Activated CD4-positive, alpha-beta T cell treated with anti-CD3 and anti-CD28 coated beads, Interleukin-10, Interleukin-2, amounts not matched to agents 100 ng/mL and 50 ng/mL, durations not matched to agents 16 hours and 8 hours (primary cell): ENCODE measurements at regions not wholly inside any gene's neighbourhood (a gene's known extent, or its start where the extent isn't known, plus 50 kb on each side); places are given as distances from the start of the nearest gene placed in this dataset.
"Not testable (repeated sequence)": the region's sequence is repeated elsewhere in the genome, so short reads cannot be mapped to it uniquely, and the experiment has no call there.

Experiments used
- DNase-seq: peaks from one replicate; pipeline ENCODE4 v3.0.0-alpha.2; 2020

DNA sequence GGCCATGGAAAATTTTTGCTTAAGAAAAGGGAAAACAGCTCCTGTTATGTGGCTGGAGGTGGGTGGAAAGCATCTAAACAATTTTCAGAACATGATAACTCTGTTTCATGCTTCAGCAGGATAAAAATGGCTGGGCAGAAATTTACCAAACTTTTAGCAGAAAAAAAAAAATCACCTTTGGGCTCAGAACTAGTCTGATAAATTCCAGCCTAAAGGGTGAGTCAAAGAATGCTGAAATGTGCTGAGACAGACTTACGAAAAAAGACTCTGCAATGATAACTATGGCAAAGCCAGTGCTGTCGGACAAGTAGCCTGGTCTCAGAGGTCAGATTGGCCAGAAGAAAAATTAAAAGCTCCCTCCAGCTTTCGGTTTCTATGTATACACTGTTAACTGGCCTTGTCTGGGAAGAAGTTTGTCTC is 123.6 kb downstream of the LRATD1 start:
- no peak for DNase-seq

DNA sequence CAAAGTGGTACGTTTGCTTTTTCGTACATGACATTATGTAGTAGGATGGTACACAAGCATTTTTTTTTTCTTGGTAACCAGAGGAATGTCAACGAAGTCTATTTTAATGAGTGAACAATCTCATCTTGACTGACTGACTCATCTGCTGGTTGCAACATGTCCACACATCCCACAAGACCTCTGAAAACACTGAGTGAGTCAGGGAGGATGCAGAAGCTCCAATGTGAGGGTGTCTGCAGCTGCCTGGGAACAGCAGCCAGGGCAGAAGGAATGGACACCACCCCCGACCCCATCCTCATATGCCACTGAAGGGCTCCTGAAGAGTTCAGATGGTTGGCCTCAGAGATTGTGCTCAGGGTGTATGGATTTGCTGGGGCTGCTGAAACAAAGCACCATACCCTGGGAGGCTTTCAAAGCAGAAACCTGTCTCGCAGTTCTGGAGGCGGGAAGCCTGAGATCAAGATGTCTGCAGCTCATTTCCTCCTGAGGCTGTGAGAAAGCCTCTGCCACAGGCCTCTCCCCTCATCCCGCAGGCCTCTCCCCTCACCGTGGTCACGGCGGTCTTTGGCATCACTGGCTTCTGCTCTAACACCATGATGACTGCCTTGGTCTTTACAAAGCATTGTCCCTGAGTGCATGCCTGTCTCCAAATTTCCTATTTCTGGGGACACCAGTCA is 124.6 kb downstream of the LRATD1 start:
- DNase-seq: no peak

DNA sequence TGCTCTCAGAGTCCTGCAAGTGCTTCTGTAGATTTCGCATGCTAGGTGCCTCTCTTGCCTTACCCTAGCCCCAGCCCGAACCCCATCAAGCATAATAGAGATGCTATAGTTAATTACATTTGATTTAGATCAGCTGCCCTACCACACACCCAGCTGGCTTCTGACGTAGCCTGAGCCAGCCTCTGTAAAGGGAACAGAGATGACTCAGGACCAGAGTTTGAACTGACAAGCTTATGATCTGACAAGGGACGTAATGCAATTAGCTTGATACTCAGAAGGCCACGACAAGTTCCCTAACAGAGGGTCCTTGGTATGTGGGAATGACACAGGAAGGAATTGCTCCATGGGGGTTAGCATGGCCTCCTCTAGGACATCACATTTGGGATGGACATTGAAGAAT is 126.6 kb downstream of the LRATD1 start:
- DNase-seq: no peak

DNA sequence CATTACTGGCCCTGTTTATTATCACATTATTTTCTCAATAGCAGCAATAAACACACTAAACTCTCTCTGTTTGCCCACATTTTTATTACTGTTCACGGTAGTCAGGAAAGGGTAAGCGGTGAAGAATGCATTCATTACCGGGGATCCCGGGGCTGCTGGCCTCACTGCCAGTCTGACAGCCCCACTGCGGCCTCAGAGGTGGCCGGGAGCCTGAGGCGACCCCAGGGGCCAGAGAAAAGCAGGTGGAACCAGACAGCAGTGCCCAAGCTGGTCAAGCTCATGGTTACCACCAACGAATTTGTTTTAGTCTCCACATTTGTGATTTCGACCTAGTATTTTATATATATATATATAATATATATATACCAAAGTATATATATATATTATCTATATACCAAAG is 127.7 kb downstream of the LRATD1 start:
- no peak for DNase-seq

DNA sequence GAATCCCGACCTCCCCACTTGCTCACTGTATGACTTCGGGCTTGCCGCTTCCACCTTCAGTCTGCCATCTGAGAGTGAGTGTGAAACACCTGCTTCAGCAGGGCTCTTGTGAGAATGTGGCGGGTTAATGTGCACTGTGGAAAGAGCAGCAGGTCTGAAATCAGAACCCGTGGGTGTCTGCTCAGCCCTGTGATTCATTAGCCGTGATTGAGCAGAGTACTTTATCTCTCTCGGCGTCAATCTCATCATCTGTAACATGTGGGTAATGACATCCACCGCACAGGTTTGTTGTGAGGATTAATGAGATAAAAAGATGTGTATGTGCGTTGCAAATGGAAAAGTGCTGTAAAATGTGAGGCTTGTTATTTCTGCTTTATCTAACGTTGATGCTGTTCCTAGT is 128.6 kb downstream of the LRATD1 start:
- DNase-seq: no peak

DNA sequence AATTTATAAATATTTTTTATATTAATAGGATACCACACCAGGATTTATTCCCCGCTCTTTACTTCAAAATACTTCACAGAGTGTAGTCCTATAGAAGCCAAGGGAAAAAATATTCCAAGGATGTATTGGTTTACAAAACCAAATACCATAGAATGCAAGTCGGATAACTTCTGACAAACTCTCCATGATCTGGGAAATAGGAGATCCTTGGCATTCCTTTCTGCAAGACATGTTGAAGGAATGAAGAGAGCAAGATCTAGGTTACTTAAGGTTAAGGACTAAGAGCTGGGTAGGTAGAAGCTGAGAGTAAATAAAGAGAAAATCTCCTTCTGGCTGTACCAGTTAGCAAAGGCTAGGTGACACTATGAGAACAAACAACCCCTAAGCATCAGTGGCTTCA is 141.2 kb downstream of the LRATD1 start:
- no peak for DNase-seq

DNA sequence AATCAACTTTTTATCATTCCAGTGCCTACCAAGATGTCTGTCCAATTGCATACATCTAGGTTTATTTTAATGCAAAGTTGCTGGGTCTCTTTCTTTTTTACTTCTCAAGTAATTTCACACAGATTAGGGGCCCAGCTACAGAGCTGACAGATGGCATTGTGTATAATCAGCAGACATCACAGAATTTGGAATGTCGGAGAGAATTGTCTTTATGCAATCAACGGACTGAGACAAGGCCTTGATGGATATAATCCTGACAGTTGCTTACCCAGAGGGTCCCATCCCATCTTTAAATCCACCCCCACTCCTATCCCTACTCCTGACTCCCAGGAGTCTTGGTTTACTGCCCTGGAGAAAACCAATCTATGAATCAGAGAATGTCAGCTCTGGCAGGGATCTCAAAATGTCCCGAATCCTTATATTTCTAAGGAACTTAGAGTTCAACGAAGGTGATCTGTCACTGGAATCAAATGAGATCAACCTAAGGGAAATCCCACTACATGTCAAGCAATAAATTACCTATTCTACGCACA is 142.0 kb downstream of the LRATD1 start:
- DNase-seq: no peak

DNA sequence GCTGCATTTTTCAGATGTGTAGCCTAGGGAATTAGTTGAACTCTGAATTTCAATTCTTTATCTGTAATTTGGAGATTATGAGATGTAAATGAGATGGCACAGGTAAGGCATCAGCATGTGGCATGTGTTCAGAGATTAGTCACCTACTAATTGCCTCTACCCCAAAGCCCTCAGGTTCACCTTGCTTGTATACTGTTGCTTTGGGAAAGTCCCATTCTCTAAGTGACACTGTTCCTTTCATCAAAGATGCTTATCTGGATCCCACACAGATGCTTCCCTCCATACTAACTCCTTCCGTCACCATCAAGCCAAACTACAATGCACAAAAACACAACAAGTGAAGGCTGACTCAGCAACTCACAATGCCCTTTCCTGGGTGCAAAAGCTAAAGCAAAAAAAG is 143.7 kb downstream of the LRATD1 start:
- DNase-seq: no peak

DNA sequence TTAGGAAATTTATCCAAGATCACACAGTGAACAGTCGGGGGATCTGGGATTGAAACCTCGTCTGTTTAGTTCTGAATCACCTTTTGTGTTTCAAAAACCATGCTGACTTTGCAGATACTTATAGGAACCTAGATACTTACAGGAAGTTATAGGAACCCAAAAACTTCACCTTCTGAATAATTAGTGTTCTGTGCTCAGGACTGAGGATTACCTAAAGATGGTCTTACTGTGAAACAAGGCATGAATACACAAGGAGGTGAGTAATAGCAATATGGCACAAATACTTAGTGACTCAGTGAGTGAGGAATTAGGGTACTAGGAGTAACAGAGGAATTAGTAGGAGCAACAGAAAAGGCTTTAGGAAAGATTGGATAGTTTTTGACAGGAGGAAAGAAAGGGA is 145.5 kb downstream of the LRATD1 start:
- no peak for DNase-seq

DNA sequence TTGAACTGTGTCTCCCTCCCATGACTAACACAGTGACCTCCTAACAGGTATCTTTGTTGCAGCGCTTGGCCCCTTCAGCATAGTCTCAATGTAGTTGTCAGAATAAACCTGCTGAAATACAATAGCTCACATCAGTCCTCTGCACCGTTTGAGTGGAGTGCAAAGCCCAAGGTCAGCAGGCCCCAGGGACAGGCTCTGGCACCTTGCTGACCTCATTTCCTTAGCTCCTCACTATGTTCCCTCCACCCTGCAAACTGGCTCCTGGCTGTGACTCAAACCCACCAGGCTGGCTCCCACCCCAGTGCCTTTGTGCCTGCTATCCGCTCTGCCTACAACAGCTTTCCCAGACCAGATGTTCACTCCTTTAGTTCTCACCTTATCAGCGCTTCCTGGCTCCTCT is 146.7 kb downstream of the LRATD1 start:
- DNase-seq: no peak

DNA sequence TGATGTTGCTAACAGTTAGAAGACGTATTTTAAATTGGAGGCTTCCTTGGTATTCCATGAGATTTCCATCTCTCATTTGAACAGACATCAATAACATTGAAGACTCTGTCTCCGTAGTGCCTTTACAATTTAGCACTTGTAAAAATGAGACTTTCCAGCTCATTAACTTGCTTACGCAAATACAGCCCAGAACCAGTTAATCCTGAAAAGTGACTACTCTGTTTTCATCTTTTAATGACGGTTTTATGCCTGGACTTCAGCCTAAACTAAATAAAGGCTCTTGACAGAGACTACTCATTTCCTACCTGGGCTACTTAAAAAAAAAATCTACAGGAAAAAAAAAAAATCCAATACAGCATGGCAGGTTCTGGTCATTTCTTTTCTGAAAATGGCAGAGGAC is 148.6 kb downstream of the LRATD1 start:
- DNase-seq: no peak

DNA sequence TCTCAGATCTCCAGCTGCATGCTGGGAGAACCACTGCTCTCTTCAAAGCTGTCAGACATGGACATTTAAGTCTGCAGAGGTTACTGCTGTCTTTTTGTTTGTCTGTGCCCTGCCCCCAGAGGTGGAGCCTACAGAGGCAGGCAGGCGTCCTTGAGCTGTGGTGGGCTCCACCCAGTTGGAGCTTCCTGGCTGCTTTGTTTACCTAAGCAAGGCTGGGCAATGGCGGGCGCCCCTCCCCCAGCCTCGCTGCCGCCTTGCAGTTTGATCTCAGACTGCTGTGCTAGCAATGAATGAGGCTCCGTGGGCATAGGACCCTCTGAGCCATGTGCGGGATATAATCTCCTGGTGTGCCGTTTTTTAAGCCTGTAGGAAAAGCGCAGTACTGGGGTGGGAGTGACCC is 156.3 kb downstream of the LRATD1 start:
- DNase-seq: not testable (repeated sequence)

DNA sequence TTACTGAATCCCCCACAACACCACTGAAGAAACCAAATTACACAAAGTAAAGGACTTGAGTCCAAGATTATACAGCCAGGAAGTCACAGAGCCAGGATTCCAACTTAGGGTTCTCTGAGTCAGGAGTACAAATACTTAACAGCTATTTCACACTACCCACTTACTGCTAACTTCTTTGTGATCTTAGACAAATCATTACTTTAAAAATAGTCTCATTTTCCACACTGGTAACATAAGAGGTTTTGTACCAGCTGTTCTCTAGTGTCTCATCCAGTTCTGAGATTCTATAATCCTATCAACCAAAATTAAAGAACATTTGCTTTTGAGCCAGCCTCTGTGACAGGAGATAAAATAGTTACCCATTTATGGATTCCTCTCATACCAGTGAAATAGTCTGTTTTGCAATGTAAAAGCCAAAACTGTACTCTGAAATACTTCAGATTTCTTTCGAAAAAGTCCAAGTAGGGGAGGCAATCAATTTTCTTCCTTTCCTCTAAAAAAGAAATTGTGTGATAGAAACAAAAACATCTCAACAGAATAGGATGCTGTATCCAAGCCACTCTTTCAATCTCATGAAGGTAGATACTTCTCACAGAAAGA is 157.6 kb downstream of the LRATD1 start:
- no peak for DNase-seq

DNA sequence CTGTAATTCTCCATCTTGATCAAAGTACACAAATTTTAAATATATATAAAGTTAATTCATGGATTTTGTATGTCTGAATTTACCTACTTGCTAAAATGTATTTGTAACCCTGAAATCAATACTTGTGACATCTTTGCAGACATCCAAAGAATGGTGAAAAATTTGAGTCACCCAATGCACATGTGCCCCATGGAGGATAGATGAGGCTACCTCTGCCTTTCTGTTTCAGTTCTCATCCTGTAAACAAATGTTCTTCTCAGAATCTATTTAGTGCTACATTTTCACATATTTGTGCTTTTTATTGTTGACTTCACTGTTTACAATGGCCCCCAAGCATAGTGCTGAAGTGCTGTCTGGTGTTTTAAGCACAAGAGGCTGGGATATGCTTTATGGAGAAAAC is 171.5 kb downstream of the LRATD1 start:
- DNase-seq: no peak

DNA sequence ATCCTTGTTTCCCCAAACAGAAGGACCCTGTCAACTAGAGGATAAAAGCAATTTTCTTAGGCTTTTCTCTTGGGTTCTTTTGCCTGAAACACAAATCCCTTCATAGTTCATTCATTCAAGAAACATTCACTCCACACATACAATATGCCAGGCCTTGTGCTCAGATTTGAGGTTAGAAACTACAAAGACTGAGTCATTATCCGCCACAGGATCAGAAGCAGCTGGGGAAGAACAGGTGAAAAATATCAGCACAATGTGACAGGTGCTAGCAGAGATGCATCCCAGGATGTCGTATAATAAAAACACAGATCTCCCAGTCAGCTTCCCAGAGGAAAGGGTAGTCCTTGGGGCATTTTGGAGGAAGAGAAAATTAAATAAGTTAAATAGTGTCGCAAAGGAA is 172.4 kb downstream of the LRATD1 start:
- no peak for DNase-seq

DNA sequence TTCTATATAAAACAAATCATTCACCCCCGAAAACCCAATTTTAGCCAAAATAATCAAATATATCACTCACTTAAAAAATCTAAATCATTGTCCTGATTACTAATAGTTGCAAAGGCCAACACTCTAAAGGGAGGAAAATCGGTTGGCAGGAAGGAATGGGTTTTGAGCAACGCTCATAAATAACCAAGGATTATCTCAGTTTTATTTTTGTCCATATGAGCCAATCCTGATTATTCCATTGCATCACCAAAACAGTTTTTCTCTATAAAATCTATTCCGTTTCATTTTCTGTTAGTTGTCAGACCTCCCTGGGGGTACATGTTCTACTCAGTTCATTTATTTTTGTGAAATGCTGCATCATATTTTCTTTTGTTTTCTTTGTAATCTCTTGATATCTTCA is 174.1 kb downstream of the LRATD1 start:
- DNase-seq: no peak

DNA sequence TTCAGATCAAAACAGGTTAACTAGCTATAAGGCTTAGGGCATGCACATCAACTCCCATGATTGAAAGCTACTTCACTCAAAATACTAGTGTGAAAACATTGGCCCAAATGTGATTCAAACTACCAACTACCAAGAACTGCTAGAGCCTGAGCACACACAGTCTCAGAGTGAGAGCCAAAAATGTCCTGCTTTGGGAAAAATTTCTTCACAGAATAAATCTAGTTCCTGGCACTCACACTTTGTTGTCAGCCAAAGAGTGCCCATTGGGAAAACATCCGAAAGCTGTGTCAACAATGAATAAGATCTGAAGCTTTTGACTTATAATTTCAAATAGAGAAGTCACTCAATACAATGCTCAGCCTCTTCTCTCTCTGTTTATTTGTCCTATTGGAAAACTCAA is 182.7 kb downstream of the LRATD1 start:
- DNase-seq: no peak

DNA sequence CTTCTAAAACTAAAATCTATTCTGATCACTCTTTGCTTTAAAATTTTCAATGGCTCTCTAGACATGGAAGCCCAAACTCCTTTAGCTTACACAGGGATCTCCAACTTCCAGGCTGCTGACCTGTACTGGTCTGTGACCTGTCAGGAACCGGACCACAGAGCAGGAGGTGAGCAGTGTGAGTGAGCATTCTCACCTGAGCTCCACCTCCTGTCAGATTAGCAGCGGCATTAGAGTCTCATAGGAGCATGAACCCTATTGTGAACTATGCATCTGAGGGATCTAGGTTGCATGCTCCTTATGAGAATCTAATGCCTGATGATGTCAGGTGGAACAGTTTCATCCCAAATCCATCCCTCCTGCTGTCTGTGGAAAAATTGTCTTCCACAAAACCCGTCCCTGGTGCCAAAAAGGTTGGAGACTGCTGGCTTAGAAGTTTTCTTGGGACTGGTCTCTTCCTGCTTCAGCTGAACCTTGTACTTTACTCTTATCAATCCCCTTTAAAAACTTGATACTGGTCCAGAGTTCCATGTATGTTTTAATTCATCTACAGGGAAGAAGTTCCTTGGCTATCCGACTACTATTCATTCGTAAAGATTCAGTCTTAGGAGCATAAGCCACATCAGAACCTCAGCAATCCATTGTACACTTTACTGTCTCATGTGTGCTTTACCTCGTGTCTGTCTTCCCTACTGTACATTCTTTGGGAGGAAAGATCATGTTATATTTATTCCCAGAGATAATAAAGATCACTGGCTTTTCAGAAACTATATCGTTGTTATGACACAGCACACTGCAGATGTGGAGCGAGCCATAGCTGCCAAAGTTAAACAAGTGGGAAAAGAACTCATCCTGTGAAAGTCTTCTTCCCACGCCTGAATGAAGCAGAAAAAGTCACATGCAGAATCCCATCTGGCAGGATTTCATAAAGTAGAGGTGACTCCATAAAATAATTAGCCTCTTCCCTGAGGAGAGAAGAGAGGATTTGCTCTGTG is 183.8 kb downstream of the LRATD1 start:
- DNase-seq: no peak

DNA sequence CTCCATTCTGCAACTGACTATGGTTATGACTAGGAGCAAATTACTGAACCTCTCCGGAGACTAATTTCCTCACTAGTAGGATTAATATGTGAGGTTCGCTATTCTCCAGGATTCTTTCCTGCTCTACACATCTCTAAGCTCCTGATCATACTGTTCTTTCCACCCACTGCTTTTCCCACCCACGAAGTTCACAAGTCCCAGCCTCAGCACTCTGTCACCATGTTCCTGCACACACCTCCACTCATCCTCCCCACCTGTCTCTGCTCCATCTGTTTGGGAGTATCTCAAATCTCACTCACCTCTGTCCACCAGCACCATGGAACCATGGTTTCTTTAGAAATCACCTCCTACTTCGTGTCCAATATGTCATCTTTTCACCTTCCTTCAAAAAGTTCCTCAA is 185.3 kb downstream of the LRATD1 start:
- no peak for DNase-seq

DNA sequence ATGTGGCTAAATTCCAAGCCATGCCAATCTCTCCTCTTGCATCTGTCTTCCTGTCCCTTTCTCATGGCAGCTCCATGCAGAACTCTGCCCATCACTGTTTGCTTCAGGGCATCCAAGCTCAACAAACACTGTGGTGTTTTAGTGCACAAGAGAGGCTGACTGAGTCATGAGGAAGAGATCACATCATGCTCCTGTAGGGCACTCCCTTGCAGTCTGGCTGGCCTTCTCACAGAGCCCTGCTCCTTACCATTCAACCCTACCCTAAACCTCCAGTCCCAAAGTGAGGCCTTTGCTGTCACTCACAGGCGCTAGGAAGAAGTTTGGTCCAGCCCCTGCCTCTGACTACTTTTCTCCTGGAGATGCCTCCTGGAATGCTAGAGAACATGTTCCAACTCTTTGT is 194.0 kb downstream of the LRATD1 start:
- DNase-seq: no peak

DNA sequence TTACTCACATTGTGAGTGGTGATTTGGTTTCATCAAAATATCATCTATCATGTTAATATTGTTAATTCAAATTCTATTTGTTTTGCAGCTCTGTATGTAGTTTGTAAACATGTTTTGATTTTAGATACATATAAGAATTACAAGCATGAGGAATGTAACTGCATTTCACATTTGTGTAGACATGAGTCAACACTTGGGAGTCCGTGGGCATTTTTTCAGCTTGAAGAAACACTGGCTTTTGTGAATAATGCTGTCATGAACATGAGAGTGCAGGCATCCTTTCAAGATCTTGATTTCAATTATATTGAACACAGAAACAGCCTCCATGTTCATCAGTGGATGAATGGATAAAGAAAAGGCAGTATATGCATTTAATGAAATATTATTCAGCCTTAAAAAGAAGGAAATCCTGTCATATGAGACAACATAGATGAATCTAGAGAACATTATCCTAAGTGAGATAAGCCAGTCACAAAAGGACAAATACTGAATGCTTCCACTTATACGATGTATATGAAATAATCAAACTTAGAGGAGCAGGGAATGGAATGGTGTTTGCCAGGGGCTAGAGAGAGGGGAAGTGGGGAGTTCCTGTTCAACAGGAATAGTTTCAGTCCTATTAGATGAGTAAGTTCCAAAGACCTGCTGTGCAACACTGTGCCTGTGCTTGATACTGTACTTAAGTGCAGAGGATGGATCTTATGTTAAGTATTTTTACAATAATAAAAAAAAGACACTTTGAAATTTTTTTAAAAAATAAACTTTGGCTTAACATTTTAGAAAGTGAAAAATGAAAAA is 194.9 kb downstream of the LRATD1 start:
- no peak for DNase-seq

DNA sequence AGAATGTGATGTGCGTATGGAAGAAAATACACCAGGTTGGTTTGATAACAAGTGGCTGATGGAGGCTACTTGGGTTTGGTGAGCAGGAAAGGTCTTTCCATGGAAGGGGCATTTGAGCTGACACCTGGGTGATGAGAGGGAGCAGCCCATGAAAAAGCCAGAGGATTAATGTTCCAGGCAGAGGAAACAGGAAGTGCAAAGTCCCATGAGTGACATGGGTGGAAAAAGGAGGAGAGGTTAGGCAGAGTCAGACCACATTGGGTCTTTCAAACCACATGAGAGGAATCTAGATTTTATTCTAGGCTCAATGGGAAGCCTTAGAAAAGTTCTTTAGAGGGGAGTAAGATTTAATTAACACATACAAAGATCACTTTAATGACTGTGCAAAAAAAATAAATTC is 195.7 kb downstream of the LRATD1 start:
- DNase-seq: no peak

DNA sequence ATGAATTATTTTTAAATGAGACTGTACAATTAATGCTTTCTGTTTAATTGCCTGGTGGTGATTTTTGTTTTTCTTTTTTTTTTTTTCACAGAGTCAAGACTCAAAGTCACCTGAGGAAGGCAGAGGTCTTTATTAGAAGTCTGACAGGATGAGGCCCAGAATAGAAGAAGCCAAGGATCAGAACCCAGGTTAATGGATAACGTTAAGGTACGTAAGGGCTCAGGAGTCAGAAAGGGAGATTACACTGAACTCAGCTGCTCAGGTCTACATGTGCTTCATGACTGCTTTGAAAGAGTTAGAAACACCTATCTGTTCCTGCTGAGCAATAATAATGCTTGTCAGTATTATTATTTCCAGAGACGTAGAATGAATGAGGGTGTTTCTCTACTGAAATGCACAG is 196.5 kb downstream of the LRATD1 start:
- no peak for DNase-seq
